Natural killer cell treated with Interleukin-12 subunit alpha and Interleukin-12 subunit beta and Interleukin-15 and Interleukin-18, amount 100 ng/mL, for 72 hours (primary cell): ENCODE measurements at regions not wholly inside any gene's neighbourhood (a gene's known extent, or its start where the extent isn't known, plus 50 kb on each side); places are given as distances from the start of the nearest gene placed in this dataset.

Experiments used
- ATAC-seq, 2 donors: fragments of 150-1000 bp; cut with Tn5 transposase in 1 of 2; sonication (Bioruptor Pico), chemical (Tn5 transposase) in 1 of 2; 2 replicates each; pipeline ENCODE4 v1.10.0; 2021
- DNase-seq: peaks from one replicate; pipeline ENCODE4 v3.0.0; 2022; ENCODE audit warnings: low spot score
- H3K27ac Mint-ChIP-seq, 2 donors: 1 replicate in 1 of 2; 2 replicates in 1 of 2; pipeline ENCODE4 v1.8.0; 2022; ENCODE audit warnings: mixed read lengths in 2 of 2, mild to moderate bottlenecking in 1 of 2, moderate library complexity in 1 of 2
- H3K27me3 Mint-ChIP-seq, 2 donors: 1 replicate in 1 of 2; 2 replicates in 1 of 2; pipeline ENCODE4 v1.8.0; 2022; ENCODE audit warnings: mixed read lengths in 2 of 2
- H3K36me3 Mint-ChIP-seq: one replicate; pipeline ENCODE4 v1.8.0; 2022; ENCODE audit warnings: mixed read lengths
- H3K4me1 Mint-ChIP-seq, 2 donors: 1 replicate in 1 of 2; 2 replicates in 1 of 2; pipeline ENCODE4 v1.8.0; 2022; ENCODE audit warnings: low read depth in 2 of 2, mixed read lengths in 2 of 2, mild to moderate bottlenecking in 1 of 2
- H3K4me3 Mint-ChIP-seq: one replicate; pipeline ENCODE4 v1.8.0; 2022; ENCODE audit warnings: mixed read lengths
- H3K9me3 Mint-ChIP-seq: 2 replicates; pipeline ENCODE4 v1.8.0; 2022; ENCODE audit warnings: mixed read lengths

GRCh38 chr13:73273745-73274144 lies 214.9 kb downstream of the KLF5 start:
- Mint-ChIP-seq H3K4me3 (no peak overlapping the region), H3K36me3 (no peaks in the 10 kb centered on the region), H3K9me3 (no peaks in the 10 kb centered on the region), H3K27ac (no peak overlapping the region), H3K27me3 (no peaks in the 10 kb centered on the region), H3K4me1 (no peaks in the 10 kb centered on the region)
- DNase-seq (no peak), ATAC-seq (no peak)

- no peak for ATAC-seq
- H3K4me1 Mint-ChIP-seq: no peaks in the 10 kb centered on the region
- H3K27me3 Mint-ChIP-seq: no peaks in the 10 kb centered on the region
- H3K36me3 Mint-ChIP-seq: no peaks in the 10 kb centered on the region
- no peak overlapping the region for H3K4me3 Mint-ChIP-seq
- no peak overlapping the region for H3K27ac Mint-ChIP-seq
- H3K9me3 Mint-ChIP-seq: no peaks in the 10 kb centered on the region
- DNase-seq: no peak
Measured at GRCh38 chr13:73273276-73273675, 214.5 kb downstream of the KLF5 start.

- ATAC-seq: no peak
- no peaks in the 10 kb centered on the region for H3K9me3 Mint-ChIP-seq
- no peaks in the 10 kb centered on the region for H3K4me1 Mint-ChIP-seq
- H3K4me3 Mint-ChIP-seq: no peak overlapping the region
- DNase-seq: no peak
- H3K27ac Mint-ChIP-seq: no peak overlapping the region
- H3K36me3 Mint-ChIP-seq: no peaks in the 10 kb centered on the region
- H3K27me3 Mint-ChIP-seq: no peaks in the 10 kb centered on the region
Measured at GRCh38 chr13:73272831-73273230, 214.0 kb downstream of the KLF5 start.

GRCh38 chr13:73268306-73268705 lies 209.5 kb downstream of the KLF5 start:
- no peaks in the 10 kb centered on the region for H3K36me3 Mint-ChIP-seq
- H3K4me1 Mint-ChIP-seq: no peaks in the 10 kb centered on the region
- no peaks in the 10 kb centered on the region for H3K9me3 Mint-ChIP-seq
- DNase-seq (no peak), ATAC-seq (no peak)
- H3K27me3 Mint-ChIP-seq: no peaks in the 10 kb centered on the region
- no peak overlapping the region for H3K27ac Mint-ChIP-seq
- H3K4me3 Mint-ChIP-seq: no peak overlapping the region

- no peaks in the 10 kb centered on the region for H3K9me3 Mint-ChIP-seq
- H3K4me1 Mint-ChIP-seq: no peaks in the 10 kb centered on the region
Measured at GRCh38 chr13:73266640-73267180, 207.9 kb downstream of the KLF5 start.

GRCh38 chr13:73262862-73263627 lies 204.2 kb downstream of the KLF5 start:
- DNase-seq (no peak), ATAC-seq (no peak)
- H3K36me3 Mint-ChIP-seq: no peaks in the 10 kb centered on the region
- H3K27ac Mint-ChIP-seq: peak overlapping the region in 1 of 2 donors; percentile 63
- no peak overlapping the region for H3K4me3 Mint-ChIP-seq
- H3K4me1 Mint-ChIP-seq: no peaks in the 10 kb centered on the region
- no peaks in the 10 kb centered on the region for H3K9me3 Mint-ChIP-seq
- H3K27me3 Mint-ChIP-seq: peaks cover 2 to 5% of the 10 kb centered on the region in 2 donors

More at GRCh38 chr13:73266640-73267180, 207.9 kb downstream of the KLF5 start:
- no peak for DNase-seq
- Mint-ChIP-seq H3K4me3 (no peak overlapping the region), H3K27ac (no peak overlapping the region), H3K36me3 (no peaks in the 10 kb centered on the region), H3K27me3 (peaks cover 0 to 5% of the 10 kb centered on the region in 2 donors)
- ATAC-seq: no peak

GRCh38 chr13:73261739-73262216 lies 203.0 kb downstream of the KLF5 start:
- no peak overlapping the region for H3K4me3 Mint-ChIP-seq
- ATAC-seq: peak in 1 of 2 donors; percentile 61
- H3K36me3 Mint-ChIP-seq: no peaks in the 10 kb centered on the region
- peaks cover 2 to 5% of the 10 kb centered on the region in 2 donors for H3K27me3 Mint-ChIP-seq
- H3K27ac Mint-ChIP-seq: no peak overlapping the region
- no peak for DNase-seq
- no peaks in the 10 kb centered on the region for H3K4me1 Mint-ChIP-seq
- H3K9me3 Mint-ChIP-seq: no peaks in the 10 kb centered on the region

GRCh38 chr13:73259061-73260017 lies 200.5 kb downstream of the KLF5 start:
- no peaks in the 10 kb centered on the region for H3K36me3 Mint-ChIP-seq
- ATAC-seq (no peak), DNase-seq (no peak)
- peaks cover 2 to 5% of the 10 kb centered on the region in 2 donors for H3K27me3 Mint-ChIP-seq
- no peak overlapping the region for H3K27ac Mint-ChIP-seq
- H3K4me1 Mint-ChIP-seq: no peaks in the 10 kb centered on the region
- H3K9me3 Mint-ChIP-seq: no peaks in the 10 kb centered on the region
- H3K4me3 Mint-ChIP-seq: no peak overlapping the region

GRCh38 chr13:73258406-73258805 lies 199.6 kb downstream of the KLF5 start:
- no peaks in the 10 kb centered on the region for H3K9me3 Mint-ChIP-seq
- DNase-seq (no peak), ATAC-seq (no peak)
- peaks cover 2 to 5% of the 10 kb centered on the region in 2 donors for H3K27me3 Mint-ChIP-seq
- no peak overlapping the region for H3K4me3 Mint-ChIP-seq
- H3K27ac Mint-ChIP-seq: no peak overlapping the region
- no peaks in the 10 kb centered on the region for H3K4me1 Mint-ChIP-seq
- H3K36me3 Mint-ChIP-seq: no peaks in the 10 kb centered on the region

- no peak for ATAC-seq
- peaks cover 0 to 2% of the 10 kb centered on the region in 2 donors for H3K27me3 Mint-ChIP-seq
- no peak overlapping the region for H3K4me3 Mint-ChIP-seq
- H3K4me1 Mint-ChIP-seq: no peaks in the 10 kb centered on the region
- no peaks in the 10 kb centered on the region for H3K36me3 Mint-ChIP-seq
- no peak for DNase-seq
- H3K9me3 Mint-ChIP-seq: no peaks in the 10 kb centered on the region
- no peak overlapping the region for H3K27ac Mint-ChIP-seq
Measured at GRCh38 chr13:73254827-73255226, 196.0 kb downstream of the KLF5 start.

GRCh38 chr13:73251626-73252265 lies 192.9 kb downstream of the KLF5 start:
- ATAC-seq: no peak
- Mint-ChIP-seq H3K4me3 (no peak overlapping the region), H3K27me3 (peaks cover 0 to 12% of the 10 kb centered on the region in 2 donors), H3K27ac (no peak overlapping the region), H3K36me3 (no peaks in the 10 kb centered on the region), H3K9me3 (no peaks in the 10 kb centered on the region), H3K4me1 (no peaks in the 10 kb centered on the region)
- no peak for DNase-seq

- Mint-ChIP-seq H3K4me1 (no peaks in the 10 kb centered on the region), H3K27ac (no peak overlapping the region), H3K27me3 (peaks cover 0 to 12% of the 10 kb centered on the region in 2 donors), H3K4me3 (no peak overlapping the region), H3K36me3 (no peaks in the 10 kb centered on the region), H3K9me3 (no peaks in the 10 kb centered on the region)
- DNase-seq (no peak), ATAC-seq (no peak)
Measured at GRCh38 chr13:73250061-73250460, 191.3 kb downstream of the KLF5 start.

GRCh38 chr13:73248711-73249580 lies 190.1 kb downstream of the KLF5 start:
- peaks cover 0 to 12% of the 10 kb centered on the region in 2 donors for H3K27me3 Mint-ChIP-seq
- no peak overlapping the region for H3K4me3 Mint-ChIP-seq
- no peak for ATAC-seq
- DNase-seq: no peak
- no peaks in the 10 kb centered on the region for H3K4me1 Mint-ChIP-seq
- no peak overlapping the region for H3K27ac Mint-ChIP-seq
- no peaks in the 10 kb centered on the region for H3K9me3 Mint-ChIP-seq
- no peaks in the 10 kb centered on the region for H3K36me3 Mint-ChIP-seq
